ENCODE measurements at regions not wholly inside any gene's neighbourhood (a gene's known extent, or its start where the extent isn't known, plus 50 kb on each side); places are given as distances from the start of the nearest gene placed in this dataset.

DNA sequence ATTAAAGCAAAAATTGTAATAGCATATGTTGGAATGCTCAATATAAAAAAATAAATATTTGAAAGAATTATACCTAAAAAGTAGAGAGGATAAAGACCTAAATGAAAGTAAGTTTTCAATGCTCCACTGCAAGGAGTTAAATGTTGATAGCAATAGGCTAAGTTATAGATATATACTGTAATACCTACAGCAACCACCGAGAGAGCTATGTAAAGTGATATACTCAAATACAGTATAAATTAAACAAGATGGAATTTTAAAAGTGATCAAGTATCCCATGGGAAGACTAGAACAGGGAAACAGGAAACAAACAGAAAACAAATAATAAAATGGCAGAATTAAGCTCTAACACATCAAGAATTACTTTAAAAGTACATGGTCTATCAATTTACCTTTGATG, 73.9 kb downstream of the CASP3 start:
- DNase-seq (ENCODE audit: low spot score), result peak; percentile 6

DNA sequence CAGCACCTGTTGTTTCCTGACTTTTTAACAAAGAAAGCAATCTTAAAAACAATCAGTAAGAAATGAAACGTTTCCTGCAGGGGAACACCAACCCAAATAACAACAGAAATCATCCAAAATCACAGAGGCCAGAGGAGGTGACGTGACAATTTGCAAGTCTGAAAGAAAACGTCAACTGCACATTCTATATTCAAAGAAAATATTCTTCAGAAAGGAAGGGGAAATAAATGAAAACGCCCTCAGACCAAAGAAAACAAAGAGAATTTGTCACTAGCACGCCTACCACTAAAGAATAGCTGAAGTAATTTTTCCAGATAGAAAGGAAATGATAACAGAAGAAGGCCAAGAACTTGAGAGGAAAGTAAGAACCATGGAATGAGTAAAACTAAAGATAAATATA, 74.4 kb downstream of the CASP3 start:
- DNase-seq (ENCODE audit: low spot score), result no peak

DNA sequence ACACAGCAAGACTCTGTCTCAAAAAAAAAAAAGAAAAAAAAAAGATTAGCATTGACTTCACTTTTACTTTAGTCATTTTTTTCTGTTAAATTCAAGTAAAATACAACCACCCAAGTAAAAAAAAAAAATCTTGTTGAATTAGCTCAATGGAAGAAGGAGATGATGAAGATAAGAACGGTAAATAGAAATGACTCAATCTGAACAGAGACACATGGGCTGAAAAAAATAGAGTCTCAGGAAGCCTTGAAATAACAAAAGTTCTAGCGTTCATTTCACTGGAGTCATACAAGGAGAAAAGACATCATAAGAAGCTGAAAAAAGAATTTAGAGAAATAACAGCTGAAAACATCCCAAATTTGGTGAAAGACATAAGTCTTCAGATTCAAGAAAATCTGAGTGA, 75.5 kb downstream of the CASP3 start:
- no peak for DNase-seq (ENCODE audit: low spot score)

DNA sequence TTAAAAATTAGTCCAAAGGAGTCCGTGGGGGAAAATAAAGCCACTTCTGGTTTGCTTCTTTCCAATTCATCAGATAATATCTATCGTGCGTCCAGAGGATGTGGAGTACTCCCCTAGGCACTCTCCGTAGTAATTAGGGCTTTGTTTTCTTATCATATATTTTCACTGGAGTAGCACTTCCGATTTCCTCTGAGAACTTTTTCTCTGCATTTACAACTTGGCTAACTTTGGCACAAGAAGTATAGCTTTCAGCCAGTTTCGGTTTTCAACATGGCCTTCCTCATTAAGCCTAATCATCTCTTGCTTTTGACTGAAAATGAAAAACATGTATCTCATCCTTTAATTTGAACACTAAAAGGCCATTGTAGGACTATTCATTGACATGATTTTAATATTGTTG, 80.5 kb downstream of the CASP3 start:
- DNase-seq (ENCODE audit: low spot score), result no peak

GRCh38 chr4:184563621-184564020, 85.6 kb downstream of the CASP3 start:
- no peak for DNase-seq (ENCODE audit: low spot score)

DNA sequence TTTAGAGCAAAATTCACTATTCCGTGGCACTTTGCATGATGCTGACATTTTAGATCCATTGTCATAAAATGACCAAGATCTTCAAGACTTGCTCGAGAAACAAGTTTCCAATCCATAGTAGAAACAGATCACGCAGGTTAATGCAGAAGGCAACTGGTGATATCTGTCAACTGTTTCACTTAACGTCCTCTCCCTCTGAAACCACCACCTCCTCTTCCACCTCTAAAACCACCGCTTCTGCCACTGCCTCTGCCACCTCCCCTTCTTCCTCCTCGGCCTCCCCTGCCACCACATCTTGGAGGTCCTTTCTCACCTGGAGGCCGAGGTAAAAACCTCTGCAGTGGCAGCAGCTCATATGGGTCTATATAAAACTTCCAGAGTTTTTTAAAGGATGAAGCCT, 84.6 kb upstream of the IRF2 start:
- no peak for DNase-seq (ENCODE audit: low spot score)

DNA sequence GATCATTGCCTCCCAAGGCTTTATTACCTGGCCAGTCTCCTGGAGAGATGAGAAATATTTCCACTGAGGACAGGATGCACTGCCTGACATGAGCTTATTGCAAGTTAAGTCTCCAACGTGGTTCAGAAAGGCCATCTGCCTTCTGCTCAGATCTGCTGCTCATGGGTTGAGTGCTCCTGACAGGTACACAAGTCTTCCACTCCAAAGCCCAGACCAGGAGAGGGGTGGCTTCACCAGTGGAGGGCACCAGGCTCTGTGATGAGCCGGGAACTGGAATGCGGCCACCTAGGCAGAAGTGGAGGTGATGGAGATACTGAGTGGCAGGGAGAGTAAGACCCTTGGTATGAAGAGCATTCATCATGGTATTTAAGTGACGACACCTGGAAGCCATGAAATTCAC, 79.5 kb upstream of the IRF2 start:
- no peak for DNase-seq (ENCODE audit: low spot score)

GRCh38 chr4:184550476-184550875, 76.1 kb upstream of the IRF2 start:
- no peak for DNase-seq (ENCODE audit: low spot score)

DNA sequence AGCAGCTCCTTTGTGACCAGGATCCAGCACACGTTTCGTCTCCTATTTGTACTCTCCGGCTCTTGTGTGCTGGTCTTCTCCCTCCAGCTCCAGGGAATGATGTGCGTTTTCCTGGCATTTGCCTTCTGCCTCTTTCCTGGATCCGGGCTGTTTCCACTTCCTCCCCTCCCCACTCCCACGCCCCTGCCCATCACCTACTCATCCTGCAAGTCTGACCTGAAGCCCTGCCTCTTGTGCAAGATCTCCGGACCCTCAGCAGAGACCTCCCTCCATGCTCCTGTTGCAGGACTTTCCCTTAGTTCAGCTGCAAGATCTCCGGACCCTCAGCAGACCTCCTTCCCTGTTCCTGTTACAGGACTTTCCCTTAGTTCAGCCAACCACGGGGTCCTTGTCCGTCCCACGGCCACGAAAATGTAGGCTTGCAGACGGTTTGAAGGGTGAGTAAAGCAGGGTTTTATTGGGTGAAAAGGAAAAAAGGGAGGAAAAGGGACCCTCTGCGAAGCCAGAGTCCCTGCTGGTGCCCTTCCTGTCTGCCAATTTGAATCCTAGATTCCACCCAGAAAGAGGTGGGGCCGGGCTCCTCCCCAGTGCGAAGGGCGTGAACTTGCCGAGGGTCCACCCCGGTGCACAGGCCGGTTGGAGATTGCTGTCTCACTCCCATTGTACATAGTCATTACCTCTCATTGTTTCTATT, 74.4 kb upstream of the IRF2 start:
- no peak for DNase-seq (ENCODE audit: low spot score)

DNA sequence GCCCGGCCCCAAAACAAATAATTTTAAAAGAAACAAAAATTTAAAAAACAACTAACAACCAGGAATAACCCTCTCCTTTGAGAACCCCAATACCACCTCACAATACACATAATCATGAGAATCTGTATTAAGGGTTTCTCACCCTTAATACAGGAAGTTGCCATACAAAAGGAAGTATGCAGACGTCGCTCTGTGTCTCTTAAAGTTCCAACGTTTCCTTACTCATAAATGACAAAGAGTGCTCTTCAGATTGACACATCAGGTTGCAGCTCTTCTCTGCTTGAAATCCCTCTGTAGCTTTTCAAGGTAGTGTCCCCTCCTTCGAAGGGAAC, 73.9 kb upstream of the IRF2 start:
- DNase-seq (ENCODE audit: low spot score), result no peak

- DNase-seq (ENCODE audit: low spot score), result peak; percentile 11
These were observed 70.5 kb upstream of the IRF2 start for GRCh38 chr4:184544788-184545409.

DNA sequence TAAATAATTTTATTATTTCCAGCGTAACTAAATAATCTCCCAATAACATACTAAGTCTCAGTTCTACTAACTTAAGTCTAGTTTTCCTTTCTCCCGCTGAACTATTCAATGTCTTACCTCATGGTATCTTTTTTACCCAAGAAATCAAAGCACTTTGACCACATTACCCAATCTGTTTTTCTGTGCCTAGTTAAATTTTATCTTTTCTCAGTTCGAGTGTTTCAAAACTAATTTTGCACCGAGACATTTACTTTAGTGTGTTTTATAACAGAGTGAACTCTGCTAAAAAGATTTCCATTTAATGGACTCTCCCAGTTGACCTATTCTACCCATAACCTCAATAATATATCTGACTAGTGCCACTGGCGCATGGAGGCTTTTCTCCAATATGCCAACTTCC, 67.6 kb upstream of the IRF2 start:
- DNase-seq (ENCODE audit: low spot score), result no peak

DNA sequence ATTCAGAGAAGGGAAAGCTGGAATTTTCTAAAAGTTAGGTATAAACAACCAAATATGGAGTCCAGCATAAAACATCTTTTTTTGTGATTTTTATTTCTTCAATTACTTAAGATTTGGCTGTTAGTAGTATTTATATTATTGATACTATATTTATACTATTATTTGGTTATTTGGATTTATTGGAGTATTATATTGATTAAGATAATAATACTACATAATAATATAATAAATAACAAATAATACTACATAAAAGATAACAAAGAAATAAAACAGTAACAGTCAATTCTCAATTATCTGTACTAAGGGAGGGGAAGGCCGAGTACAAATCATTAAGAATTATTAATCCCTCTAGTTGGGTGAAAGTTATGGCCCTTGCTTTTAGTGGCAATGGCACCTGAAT, 66.0 kb upstream of the IRF2 start:
- DNase-seq (ENCODE audit: low spot score), result no peak

DNA sequence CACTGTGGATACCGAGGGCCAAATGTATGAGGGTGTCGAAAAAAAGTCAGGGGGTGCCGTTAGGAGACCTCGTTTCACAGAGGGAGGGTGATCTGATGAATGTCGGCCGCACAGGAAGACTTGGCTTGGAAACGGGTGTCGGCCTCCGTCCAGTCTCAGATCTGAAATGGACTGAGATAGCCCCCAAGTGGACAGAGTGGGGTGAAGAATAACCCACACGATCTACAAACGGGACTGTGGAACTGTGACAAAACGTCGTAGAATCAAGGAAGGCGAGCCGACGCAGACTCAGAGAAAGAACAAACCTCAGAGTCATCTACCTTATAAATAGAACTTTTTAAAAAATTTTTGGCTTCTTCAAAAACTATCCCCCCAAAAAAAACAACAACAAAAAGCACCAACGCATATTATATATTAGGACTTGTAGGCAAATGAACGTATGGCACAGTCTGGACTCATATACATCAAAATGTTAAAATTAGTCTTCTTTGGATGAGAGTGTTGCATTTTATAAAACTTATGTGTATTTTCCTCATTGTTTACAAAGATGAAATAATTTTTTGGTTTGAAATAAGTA, 63.8 kb upstream of the IRF2 start:
- peak; percentile 88 for DNase-seq (ENCODE audit: low spot score)

DNA sequence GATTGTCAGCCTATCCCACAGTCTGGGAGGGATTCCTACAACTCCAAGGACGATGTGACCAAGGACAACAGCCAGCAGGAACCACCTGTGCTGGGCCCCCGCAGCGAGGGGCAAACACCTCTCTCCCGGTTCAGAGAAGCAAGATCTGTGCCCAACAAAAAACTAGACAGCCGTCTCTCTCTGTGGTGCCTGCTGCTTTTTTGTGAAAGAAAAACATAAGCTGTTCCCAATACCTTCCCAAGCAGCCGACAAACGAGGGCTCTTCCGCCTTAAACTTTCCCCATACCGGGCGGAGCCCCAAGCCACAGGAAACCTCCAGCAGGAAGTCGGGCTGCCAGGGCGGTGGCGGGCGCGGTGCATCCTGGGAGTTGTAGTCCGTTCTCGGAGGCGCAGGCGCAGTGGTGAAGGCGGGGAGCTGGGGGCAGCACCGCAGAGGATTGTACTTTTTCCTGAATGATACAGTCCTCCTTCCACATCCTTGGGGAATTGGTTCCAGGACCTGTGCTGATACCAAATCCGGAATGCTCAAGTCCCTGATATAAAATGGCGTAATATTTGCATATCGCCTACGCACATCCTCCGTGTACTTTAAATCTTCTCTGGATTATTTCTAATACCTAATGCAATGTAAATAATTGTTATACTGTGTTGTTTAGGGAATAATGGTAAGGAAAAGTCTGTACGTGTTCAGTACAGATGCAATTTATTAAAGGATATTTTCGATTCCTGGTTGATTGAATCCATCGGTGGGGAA, 63.1 kb upstream of the IRF2 start:
- peak; percentile 91 for DNase-seq (ENCODE audit: low spot score)

GRCh38 chr4:184536881-184537248, 62.5 kb upstream of the IRF2 start:
- no peak for DNase-seq (ENCODE audit: low spot score)

DNA sequence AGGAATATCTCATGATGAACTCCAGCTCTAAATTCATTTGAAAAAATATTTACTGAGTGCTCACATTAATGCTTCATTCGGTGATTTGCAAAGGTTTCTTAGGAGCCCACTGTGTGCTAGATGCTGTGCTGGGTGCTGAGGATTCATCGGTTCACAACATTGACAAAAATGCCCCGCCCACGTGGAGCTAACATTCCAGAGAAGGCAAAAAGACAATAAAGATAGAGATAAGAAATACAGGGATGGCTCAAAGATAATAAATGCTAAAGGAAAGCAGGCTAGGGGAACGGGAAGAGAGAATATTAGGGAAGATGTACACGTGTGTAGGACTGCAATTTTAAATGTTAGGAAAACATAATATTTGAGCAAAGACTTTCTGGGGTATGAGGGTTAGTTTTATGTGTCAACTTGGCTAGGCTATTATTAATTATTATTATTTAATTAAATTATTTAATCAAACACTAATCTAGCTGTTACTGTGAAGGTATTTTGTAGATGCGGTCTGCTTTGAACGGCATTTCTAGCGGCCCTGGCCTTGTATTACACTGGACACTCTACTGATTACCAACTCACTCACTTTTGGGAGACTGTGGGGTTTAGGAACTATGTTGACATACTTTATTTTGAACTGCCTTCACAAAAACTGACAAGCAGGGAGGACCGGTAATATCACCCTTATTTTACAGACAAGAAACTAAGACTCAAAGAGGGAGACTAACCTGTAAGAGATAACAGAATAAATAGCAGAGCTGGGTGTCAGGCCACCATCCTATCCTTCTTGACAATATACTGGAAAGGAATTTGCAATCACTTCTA, 61.9 kb upstream of the IRF2 start:
- DNase-seq (ENCODE audit: low spot score), result peak; percentile 32

- DNase-seq (ENCODE audit: low spot score), result peak; percentile 89
These were observed 60.4 kb upstream of the IRF2 start for GRCh38 chr4:184534511-184535391.

GRCh38 chr4:184533908-184534307, 59.6 kb upstream of the IRF2 start:
- DNase-seq (ENCODE audit: low spot score), result peak; percentile 9

- DNase-seq (ENCODE audit: low spot score), result no peak
These were observed 56.7 kb upstream of the IRF2 start for GRCh38 chr4:184531008-184531407.

- no peak for DNase-seq (ENCODE audit: low spot score)
These were observed 54.9 kb upstream of the IRF2 start for GRCh38 chr4:184529283-184529682.

Data from hematopoietic multipotent progenitor cell treated with erythropoietin and hydrocortisone succinate and interleukin-3 and kit ligand, for 15 days (in vitro differentiated cells).